Fibroblast of lung (primary cell): ENCODE measurements at regions not wholly inside any gene's neighbourhood (a gene's known extent, or its start where the extent isn't known, plus 50 kb on each side); places are given as distances from the start of the nearest gene placed in this dataset.

Source experiments
- DNase-seq, 2 donors: peaks; one replicate each; pipeline versions ENCODE4 v3.0.0 to v3.0.0-alpha.2; 2010; ENCODE audit warnings: low read depth in 2 of 2
- H2AFZ ChIP-seq: 2 replicates; pipeline ENCODE4 v1.5.1; 2012; ENCODE audit warnings: low read length, control low read depth, inconsistent platforms
- H3K27ac ChIP-seq: 2 replicates; pipeline ENCODE4 v1.5.1; 2011; ENCODE audit warnings: low read length, control low read depth; ENCODE audit not compliant: insufficient read depth
- H3K27me3 ChIP-seq: 2 replicates; pipeline ENCODE4 v1.5.1; 2011; ENCODE audit warnings: mild to moderate bottlenecking, low read length; ENCODE audit not compliant: control insufficient read depth, insufficient read depth
- H3K36me3 ChIP-seq: 2 replicates; pipeline ENCODE4 v1.5.1; 2011; ENCODE audit warnings: low read length; ENCODE audit not compliant: control insufficient read depth, insufficient read depth
- H3K4me1 ChIP-seq: 2 replicates; pipeline ENCODE4 v1.5.1; 2011; ENCODE audit warnings: low read length; ENCODE audit not compliant: control insufficient read depth, insufficient read depth; ENCODE audit errors: extremely low read depth
- H3K4me2 ChIP-seq: 2 replicates; pipeline ENCODE4 v1.5.1; 2011; ENCODE audit warnings: low read length, control low read depth; ENCODE audit not compliant: insufficient read depth; ENCODE audit errors: extremely low read depth
- H3K4me3 ChIP-seq, 4 experiments: fragments of 200-600 bp in 1 of 4; sonication (generic) in 1 of 4; replicated peaks in 1 of 4; 2 replicates each; pipeline ENCODE4 v1.5.1; 2011 to 2016; ENCODE audit warnings: low read length in 4 of 4, low read depth in 3 of 4, mild to moderate bottlenecking in 3 of 4, control low read depth in 2 of 4, inconsistent platforms in 1 of 4, mixed read lengths in 1 of 4; ENCODE audit not compliant: insufficient read depth in 1 of 4; ENCODE audit errors: control extremely low read depth in 1 of 4
- H3K79me2 ChIP-seq: 2 replicates; pipeline ENCODE4 v1.5.1; 2012; ENCODE audit warnings: mild to moderate bottlenecking, low read length, inconsistent platforms; ENCODE audit not compliant: control insufficient read depth, insufficient read depth
- H3K9ac ChIP-seq: 2 replicates; pipeline ENCODE4 v1.5.1; 2011; ENCODE audit warnings: mild to moderate bottlenecking, low read length, control low read depth; ENCODE audit not compliant: insufficient read depth
- H3K9me3 ChIP-seq: 2 replicates; pipeline ENCODE4 v1.5.1; 2012; ENCODE audit warnings: low read depth, low read length; ENCODE audit not compliant: control insufficient read depth, insufficient read depth
- H4K20me1 ChIP-seq: 2 replicates; pipeline ENCODE4 v1.5.1; 2011; ENCODE audit warnings: low read length; ENCODE audit not compliant: control insufficient read depth, insufficient read depth; ENCODE audit errors: extremely low read depth
- EZH2 ChIP-seq: IDR thresholded peaks from 2 replicates; pipeline ENCODE4 v1.5.1; 2012; ENCODE audit warnings: low read length, control low read depth, mild to moderate bottlenecking; ENCODE audit errors: missing control alignments
- TF ChIP-seq, protein P1 (sequence below), 2 donors: IDR thresholded peaks in 1 of 2; conservative IDR thresholded peaks in 1 of 2; 1 replicate in 1 of 2; 2 replicates in 1 of 2; pipeline ENCODE4 v1.5.1; 2011 to 2012; ENCODE audit warnings: low read length in 2 of 2, control low read depth in 1 of 2, inconsistent platforms in 1 of 2, low read depth in 1 of 2, mild to moderate bottlenecking in 1 of 2

DNA sequence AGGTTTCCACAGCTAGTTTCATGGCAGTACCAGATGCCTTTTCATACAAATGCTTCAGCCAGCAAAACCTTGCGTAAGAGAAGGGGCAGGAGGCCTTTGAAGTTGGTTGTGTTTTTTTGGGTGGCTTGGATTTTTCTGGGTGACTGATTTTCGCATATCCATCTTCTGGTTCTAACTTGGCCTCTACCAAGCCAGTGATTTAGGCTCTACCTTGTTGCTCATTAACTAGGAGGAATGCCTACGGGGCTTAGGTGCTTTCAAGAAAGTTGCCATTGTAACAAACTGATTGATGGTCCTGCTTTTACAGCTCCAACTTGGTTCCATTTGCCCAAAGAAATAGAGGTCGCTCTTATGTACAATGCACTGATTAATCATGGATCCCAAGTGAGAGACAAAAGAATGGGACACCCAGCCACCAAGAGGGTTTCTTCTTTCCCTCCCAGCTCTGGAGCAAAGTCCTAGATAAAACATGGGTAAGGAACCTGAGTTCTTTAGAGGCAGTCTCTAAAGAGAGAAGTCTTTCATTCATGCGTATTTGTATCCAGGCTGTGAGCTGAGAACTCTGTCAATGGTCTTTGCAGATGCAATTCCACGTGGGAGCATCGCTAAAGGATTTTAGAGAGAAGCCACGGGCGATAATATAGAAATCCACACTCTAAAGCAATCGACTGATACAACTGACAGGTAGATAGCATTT, 92.1 kb upstream of the FGFR2 start:
- Histone ChIP-seq H3K79me2 (no peaks in the 10 kb centered on the region), H3K9ac (no peak overlapping the region), H3K4me2 (no peak overlapping the region), H2AFZ (no peak overlapping the region), H3K9me3 (no peaks in the 10 kb centered on the region), H3K4me3 (no peak overlapping the region), H4K20me1 (no peaks in the 10 kb centered on the region), H3K4me1 (no peaks in the 10 kb centered on the region), H3K36me3 (no peaks in the 10 kb centered on the region), H3K27me3 (no peaks in the 10 kb centered on the region), H3K27ac (no peak overlapping the region)
- DNase-seq: no peak
- no peak for TF ChIP-seq EZH2
- TF ChIP-seq, protein P1, sequence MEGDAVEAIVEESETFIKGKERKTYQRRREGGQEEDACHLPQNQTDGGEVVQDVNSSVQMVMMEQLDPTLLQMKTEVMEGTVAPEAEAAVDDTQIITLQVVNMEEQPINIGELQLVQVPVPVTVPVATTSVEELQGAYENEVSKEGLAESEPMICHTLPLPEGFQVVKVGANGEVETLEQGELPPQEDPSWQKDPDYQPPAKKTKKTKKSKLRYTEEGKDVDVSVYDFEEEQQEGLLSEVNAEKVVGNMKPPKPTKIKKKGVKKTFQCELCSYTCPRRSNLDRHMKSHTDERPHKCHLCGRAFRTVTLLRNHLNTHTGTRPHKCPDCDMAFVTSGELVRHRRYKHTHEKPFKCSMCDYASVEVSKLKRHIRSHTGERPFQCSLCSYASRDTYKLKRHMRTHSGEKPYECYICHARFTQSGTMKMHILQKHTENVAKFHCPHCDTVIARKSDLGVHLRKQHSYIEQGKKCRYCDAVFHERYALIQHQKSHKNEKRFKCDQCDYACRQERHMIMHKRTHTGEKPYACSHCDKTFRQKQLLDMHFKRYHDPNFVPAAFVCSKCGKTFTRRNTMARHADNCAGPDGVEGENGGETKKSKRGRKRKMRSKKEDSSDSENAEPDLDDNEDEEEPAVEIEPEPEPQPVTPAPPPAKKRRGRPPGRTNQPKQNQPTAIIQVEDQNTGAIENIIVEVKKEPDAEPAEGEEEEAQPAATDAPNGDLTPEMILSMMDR (conservative IDR thresholded peaks at IDR 0.05 in 1 of 2, IDR thresholded peaks at IDR 0.05 in 1 of 2; ENCODE audit: low read depth in 1 of 2, low read length in 2 of 2): no peak

DNA sequence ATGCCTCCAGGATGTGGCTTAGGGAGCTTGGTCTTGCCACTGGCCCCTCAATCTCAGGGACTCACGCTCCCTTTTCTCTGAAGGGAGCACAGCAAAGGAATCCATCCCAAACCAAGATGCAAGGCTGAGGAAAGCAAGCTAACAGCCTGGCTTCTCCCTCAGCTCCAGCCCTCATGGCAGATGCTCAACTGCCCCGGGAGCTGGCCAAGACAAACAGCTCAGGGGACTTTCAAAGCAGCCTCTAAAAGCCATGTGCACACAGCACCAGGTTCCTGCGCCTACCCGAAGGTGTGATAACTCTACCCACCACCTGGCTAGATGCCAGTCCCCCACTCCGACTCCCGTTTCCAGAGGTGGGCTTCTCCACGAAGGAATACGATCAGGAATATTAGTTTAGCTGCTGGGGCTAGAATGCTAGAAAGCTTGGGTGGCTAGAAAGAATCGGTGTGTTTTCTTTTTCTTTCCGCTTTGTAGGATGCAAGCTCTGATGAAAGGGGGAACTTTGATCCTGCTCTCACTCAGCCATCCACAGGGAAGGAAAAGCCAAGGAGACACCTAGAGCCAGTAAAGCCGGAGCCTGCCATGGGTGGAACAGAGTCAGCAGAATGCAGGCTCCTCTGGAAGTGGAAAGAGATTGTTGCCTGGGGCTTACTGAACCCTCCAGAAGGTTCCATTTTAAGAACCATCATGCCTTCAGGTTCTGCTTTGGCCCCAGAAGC, 89.0 kb upstream of the FGFR2 start:
- H3K36me3 ChIP-seq: no peaks in the 10 kb centered on the region
- H4K20me1 ChIP-seq: no peaks in the 10 kb centered on the region
- no peaks in the 10 kb centered on the region for H3K4me1 ChIP-seq
- no peaks in the 10 kb centered on the region for H3K79me2 ChIP-seq
- no peak overlapping the region for H2AFZ ChIP-seq
- H3K4me2 ChIP-seq: no peak overlapping the region
- H3K9ac ChIP-seq: no peak overlapping the region
- TF ChIP-seq, protein P1 (conservative IDR thresholded peaks at IDR 0.05 in 1 of 2, IDR thresholded peaks at IDR 0.05 in 1 of 2; ENCODE audit: low read depth in 1 of 2, low read length in 2 of 2): no peak
- no peak for TF ChIP-seq EZH2
- H3K27ac ChIP-seq: no peak overlapping the region
- no peaks in the 10 kb centered on the region for H3K9me3 ChIP-seq
- no peak for DNase-seq
- H3K4me3 ChIP-seq: no peak overlapping the region
- no peaks in the 10 kb centered on the region for H3K27me3 ChIP-seq

DNA sequence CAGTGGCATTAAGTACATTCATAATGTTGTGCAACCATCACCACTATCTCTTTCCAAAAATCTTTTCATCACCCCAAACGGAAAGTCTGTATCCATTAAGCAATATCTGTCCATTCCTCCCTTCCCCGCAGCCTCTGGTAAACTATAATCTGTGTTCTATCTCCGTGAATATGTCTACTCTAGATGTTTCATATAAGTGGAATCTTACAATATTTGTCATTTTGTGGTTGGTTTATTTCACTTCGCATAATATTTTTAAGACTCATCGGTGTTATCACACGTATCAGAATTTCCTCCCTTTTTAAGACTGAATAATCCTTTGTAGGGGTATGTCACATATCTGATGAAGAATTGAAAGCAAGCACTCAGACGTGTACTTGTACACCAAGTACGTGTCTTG, 86.0 kb upstream of the FGFR2 start:
- TF ChIP-seq, protein P1 (conservative IDR thresholded peaks at IDR 0.05 in 1 of 2, IDR thresholded peaks at IDR 0.05 in 1 of 2; ENCODE audit: low read depth in 1 of 2, low read length in 2 of 2): no peak
- no peak for TF ChIP-seq EZH2
- H3K27ac ChIP-seq: no peak overlapping the region

More for the DNA sequence above, 86.0 kb upstream of the FGFR2 start:
- Histone ChIP-seq H3K9me3 (no peaks in the 10 kb centered on the region), H2AFZ (no peak overlapping the region), H3K27me3 (no peaks in the 10 kb centered on the region), H3K9ac (no peak overlapping the region), H3K4me2 (no peak overlapping the region), H3K4me3 (no peak overlapping the region), H3K79me2 (no peaks in the 10 kb centered on the region), H3K36me3 (no peaks in the 10 kb centered on the region), H4K20me1 (no peaks in the 10 kb centered on the region), H3K4me1 (no peaks in the 10 kb centered on the region)
- peak; percentile 4 to 68 for DNase-seq
